NCI-H2029 treated with DMSO at 0.1 percent for 48 hours (cell line): ENCODE measurements at regions not wholly inside any gene's neighbourhood (a gene's known extent, or its start where the extent isn't known, plus 50 kb on each side); places are given as distances from the start of the nearest gene placed in this dataset.
"Not testable (repeated sequence)": the region's sequence is repeated elsewhere in the genome, so short reads cannot be mapped to it uniquely, and the experiment has no call there.

ENCODE experiments used
- DNase-seq: peaks from one replicate; lab custom pipeline; 2025; lab: John Stamatoyannopoulos, UW

DNA sequence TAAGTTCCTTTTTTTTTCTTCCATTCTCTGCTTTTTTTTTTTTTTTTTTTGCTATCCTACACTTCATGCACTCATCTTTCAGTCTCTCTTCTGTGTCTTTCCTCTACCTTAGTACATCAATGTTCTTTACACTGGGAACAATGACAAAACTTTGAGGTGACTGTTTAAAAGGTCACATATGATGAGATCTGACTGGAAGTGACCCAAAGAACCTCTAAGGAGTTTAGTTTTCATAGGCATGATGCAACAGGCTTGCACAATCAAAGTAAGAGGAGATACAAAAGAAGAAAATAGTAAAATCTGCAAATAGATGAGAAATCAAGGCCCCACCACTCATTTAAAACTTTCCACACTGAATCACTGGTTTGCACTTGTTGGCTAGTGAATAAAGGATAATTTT lies 840.8 kb downstream of the TBC1D32 start:
- no peak for DNase-seq

DNA sequence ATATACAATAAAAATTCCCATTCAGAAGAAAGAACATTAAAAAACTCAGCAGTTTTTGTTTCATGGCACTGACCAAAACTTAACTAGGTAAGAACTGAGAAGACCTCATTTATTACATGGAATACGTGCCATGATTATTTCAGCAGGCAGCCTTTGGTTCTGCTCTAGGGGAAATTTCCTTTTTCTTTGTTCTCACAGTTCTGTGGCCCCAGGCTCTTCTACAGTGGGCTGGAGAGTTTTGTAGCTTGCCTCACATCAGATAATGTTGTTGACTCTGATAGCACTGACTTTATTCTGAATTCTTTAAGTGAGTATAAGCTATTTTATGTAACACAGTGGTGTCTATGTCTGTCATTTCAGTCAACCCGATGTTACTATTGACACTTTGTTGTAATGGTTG lies 844.3 kb downstream of the TBC1D32 start:
- no peak for DNase-seq

DNA sequence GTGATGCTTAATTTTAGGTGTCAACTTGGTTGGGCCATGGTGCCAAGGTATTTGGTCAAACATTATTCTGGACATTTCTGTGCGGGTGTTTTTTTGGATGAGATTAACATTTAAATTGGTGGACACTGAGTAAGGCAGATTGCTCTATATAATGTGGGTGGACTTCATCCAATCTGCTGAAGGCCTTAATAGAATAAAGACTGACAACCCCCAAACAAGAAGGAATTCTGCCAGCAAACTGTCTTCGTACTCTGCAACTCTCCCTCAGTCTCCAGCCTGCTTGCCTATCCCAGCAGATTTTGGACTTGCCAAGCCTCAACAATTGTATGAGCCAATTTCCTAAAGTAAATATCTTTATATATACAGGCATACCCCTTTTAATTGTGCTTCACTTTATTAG lies 850.1 kb downstream of the TBC1D32 start:
- no peak for DNase-seq

DNA sequence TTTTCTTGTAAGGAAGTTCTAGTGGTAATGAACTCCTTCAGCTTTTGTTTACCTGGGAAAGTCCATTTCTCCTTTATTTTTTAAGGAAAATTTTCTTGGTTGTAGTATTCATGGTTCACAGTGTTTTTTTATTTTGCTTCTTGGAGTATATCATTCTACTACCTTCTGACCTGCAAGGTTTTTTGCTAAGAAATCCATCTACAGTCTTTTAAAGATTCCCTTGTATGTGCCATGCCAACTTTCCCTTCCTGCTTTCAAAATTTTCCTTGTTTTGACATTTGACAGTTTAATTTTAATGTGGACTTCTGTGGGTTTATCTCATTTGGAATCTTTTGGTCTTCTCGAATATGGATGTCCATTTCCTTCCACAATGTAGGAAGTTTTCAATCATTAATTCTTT lies 855.6 kb downstream of the TBC1D32 start:
- DNase-seq, result no peak

DNA sequence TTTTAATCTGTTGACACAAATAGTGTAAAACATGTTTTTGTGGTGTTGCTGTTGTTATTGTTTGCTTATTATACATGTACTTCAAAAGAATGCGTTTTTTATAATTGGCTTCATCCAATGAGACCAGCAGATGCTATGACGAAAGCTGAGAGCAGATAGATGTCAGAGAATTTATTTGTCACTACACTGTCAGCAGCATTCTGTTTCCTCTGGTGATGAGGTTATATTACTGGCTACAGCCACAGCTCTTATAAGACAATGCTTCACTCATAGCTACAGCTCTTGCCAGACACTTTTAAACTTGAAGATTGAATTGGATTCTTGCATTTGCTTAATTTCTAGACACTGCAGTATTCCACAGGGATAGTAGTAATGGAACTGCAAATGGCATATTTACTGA lies 860.5 kb downstream of the TBC1D32 start:
- no peak for DNase-seq

DNA sequence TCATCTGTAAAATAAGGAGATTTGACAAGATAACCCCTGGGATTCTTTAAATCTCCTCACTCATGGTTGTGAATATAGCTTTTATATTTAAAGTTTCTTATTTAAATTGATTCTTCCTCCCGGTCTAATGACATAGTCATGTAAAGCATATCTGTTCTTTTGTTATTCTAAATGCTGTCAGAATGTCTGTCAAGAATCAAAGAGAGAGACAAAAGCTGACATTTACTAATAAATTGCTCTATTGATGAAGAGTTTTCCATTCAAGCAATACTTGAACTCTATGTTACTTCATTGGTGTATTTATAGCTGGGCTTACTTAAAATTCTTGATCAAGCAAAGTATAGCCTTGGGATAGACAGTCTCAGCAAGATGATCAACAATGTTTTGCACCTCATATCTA lies 865.8 kb downstream of the TBC1D32 start:
- no peak for DNase-seq

DNA sequence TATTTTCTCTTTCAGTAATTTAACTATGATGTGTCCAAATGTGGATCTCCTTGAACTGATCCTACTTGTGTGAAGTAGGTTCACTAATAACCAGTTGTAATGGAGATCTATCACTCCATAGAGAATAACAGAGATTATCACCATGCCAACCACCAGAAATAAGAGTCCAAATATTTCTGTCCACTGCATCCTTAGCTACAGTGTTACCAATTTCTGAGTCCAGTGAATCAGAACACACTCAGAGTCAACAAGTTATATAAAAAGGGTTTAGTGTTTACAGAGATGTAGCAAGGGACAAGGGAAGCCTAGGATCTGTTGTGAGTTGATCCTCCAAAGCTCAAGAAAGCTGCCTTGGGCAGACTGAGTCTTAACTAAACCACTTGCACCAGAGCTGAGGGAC lies 882.8 kb downstream of the TBC1D32 start:
- DNase-seq, result no peak

DNA sequence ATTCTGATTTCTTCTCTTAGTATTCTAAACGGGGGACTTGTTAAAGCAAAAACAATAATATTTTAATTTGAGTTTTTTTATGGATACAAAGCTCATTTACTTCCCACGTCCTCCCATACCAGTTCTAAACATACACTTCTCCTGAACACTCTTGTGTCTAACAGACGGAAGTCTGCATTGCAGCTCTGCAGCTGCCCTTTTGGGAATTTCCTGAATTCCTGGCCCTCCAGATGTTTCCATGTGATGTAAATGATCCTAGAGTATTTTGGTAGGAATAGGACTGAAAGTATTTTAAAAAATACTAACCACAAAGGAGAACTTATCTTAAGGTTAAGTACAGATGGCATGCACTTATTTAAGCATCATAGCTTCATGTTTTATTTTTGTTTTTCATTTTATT lies 886.7 kb downstream of the TBC1D32 start:
- no peak for DNase-seq

DNA sequence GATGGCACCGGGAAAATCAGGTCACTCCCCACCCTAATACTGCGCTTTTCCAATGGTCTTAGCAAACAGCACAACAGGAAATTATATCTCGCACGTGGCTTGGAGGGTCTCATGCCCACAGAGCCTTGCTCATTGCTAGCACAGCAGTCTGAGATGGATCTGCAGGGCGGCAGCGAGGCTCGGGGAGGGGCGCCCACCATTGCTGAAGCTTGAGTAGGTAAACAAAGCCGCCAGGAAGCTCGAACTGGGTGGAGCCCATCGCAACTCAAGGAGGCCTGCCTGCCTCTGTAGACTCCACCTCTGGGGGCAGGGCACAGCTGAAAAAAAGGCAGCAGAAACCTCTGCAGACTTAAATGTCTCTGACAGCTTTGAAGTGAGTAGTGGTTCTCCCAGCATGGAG lies 901.4 kb downstream of the TBC1D32 start:
- not testable (repeated sequence) for DNase-seq

DNA sequence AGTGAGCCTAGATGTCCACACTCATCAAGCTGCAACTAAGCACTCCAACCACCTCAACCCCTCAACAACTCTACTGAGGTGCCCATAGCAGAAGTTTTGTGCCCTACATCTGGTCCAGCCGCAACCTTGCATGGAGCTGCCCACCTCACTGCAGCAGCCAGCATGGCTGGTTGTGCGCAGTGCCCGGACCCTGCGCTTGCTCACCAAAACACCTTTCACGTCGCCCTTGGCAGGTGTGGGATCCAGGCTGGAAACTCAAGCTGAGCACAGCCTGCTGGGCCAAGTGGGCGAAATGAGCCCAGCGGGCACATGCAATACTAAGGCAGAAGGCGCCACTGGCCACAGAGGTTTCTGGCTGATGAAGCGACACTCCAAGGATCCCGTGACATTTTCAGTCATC lies 902.4 kb downstream of the TBC1D32 start:
- no peak for DNase-seq

DNA sequence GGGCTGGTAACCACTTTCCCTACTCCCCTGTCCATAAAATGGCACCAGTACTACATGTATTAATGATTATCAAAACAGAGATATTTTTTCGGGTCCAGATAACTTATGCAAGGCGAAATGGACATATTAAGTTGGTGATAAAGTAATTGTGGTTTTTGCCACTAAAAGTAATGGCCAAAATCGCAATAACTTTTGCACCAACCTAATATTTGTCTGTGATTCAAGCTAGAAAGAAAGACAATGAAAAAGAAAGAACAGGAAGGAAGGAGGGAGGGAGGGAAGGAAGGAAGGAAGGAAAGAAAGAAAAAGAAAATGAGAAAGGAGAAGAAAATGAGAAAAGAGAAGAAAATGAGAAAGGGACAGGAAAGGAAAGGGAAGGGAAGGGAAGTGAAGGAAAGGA lies 922.9 kb downstream of the TBC1D32 start:
- DNase-seq, result no peak

DNA sequence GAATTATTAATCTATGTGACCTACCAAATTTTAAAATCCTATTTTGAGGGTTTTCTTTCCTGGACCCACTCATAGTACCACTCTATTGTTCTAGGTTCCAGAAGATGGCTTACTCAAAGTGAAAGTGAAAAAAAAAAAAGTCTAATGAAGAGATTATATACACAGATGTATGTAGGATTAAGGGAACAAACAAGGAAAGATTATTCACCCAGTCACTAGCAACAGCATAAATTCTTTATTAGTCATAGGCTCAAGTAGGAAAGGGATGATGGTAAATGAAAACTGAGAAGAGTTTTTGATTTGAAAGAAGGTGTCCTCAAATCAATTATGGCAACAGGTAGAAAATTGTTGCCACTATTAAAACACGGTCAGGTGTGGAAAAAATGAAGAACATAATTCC lies 923.7 kb downstream of the TBC1D32 start:
- DNase-seq, result no peak

DNA sequence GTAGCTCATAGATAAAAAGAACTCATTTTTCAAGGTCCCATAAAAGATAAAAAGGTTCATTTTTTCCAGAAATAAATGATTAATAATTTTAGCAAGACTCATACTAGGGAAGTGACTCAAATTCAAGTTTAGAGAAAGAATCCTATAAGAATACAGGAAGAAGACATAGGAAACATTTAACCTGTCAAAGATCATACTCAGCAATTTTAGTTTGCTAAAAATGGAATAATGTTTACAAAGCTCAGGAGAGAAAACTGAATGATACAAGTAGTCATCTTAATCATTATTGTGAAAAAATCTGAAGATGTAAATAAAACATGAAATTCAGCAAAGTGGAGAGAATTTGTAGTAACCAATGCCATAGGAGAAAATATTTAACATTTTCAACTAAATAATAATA lies 926.6 kb downstream of the TBC1D32 start:
- DNase-seq, result no peak

DNA sequence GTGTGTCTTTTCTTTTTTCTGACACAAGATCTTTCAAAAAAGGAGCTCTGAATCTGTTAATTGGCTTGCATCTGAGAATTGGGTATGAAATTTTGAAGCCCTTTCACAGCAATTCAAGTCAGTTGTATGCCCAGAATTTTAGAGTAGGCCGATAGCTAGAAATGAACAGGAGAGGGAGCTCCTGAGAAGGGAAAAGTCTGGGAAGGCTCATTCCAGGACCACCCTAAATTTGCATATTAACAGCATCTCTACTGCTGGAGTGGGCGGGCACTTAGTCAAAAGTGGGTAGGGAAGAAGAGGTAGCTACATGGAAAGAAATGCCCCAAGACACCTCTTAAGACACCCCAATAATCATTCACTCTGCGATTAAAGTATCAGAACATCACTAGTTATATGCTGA lies 928.3 kb downstream of the TBC1D32 start:
- no peak for DNase-seq

DNA sequence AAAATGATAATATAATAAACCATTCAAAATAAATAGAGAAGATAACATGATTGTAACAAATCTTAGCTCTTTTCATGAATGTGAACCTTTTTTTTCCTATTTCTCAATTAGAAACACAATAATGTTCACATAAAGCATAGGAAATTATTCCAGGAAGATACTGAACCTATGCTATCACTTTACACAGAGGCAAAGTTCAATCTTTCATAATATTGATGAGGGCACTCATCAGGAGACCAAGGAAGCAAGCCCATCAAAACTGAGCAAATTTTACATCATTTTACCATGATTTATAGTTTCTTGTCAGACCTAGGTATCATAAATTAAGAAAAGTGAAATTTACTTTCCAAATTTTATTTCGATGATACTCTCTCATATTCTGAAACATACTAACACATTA lies 938.5 kb downstream of the TBC1D32 start:
- DNase-seq, result no peak

DNA sequence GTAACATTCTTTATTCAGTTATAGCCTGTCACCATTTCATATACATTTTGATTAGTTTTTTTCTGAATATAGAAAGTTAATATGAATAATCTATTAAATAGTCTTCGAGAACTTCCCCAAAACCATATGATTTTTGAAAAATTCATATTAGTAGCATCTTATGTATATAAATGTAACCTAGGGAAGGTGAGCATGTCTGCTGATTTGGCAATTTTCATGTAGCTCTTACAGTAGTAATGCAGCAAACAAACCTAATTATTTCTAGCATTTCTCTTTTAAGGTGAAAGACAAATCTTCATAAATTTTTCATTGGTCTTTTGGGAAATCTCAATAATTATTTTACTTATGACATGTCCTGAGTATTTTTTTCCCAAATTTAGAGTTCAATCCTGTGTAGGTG lies 939.0 kb downstream of the TBC1D32 start:
- no peak for DNase-seq

DNA sequence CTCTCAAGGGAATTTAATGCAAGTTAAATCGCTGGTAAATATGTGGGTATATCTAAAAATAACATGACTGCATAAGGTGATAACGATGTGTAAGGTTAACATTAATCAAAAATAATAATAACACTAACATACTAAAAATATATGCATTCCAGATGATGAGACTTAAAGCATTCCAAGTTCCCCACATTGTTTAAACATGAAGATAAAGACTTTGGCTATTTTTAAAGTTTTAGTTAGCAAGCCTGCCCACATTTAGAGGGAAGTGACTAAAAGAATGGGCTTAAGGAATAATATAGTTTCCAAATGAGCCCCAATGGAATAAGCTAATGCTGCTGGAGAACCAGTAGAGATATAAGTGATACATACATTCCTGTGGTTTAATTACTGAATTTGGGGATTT lies 941.3 kb downstream of the TBC1D32 start:
- DNase-seq, result no peak

DNA sequence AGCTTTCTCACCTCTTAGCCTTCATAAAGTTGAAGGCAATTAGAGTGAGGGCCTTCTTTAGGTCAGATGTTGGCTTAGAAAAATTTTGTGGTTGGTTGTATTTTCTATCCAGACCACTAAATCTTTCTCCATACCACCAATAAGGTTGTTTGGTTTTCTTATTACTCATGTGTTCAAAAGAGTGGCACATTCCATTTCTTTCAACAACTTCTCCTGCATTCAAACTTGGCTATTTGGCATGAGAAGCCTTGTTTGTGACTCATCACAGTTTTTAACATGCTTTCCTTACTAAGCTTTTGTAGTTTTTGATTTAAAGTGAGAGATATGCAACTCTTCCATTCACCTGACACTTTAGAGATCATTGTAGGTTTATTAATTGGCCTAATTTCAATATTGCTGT lies 949.6 kb downstream of the TBC1D32 start:
- DNase-seq, result no peak

DNA sequence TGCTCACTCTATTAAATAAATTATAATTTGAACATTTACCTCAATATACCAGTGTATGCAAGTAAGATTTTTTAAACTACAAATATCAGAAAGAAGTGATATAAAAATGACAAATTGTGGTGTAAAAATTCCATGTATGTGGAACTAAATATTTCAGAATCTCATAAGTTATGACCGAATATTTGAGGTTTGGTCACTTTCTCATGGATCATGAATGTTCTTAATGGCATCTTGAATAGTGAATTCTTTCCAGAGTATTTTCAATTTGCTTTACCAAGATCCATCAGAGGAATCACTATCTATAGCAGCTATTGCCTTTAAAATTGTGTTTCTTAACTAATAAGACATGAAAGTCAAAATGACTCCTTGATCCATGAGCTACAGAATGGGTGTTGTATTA lies 950.6 kb downstream of the TBC1D32 start:
- no peak for DNase-seq

DNA sequence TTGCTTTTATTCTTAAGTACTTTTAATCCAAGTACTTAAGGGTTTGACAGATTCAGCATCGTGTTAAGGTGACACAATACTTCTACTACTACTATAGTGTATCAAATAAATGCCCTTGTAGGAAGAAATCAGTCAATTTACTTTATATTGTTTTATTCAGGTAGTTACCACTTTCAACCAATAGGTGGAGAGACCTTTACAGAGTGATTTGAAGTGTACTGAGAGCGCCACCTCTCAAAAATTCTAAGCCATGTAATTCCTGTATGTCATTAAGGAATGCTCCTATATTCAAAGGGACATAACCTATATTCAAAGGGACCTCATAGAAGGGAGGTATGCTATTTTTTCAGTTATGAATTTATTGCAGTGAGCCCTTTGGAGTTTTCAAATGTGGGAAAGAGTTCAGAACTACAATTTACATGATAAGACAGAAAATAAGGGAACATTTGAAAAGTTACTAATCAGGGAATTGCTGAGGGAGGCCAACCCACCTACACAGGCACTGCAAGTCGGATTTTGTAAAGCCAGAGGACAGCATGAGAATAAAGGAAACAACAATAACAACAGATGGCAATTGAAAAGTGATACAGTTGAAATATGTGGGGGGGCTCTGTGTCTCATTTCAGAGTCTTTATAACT lies 955.6 kb downstream of the TBC1D32 start:
- DNase-seq, result no peak

DNA sequence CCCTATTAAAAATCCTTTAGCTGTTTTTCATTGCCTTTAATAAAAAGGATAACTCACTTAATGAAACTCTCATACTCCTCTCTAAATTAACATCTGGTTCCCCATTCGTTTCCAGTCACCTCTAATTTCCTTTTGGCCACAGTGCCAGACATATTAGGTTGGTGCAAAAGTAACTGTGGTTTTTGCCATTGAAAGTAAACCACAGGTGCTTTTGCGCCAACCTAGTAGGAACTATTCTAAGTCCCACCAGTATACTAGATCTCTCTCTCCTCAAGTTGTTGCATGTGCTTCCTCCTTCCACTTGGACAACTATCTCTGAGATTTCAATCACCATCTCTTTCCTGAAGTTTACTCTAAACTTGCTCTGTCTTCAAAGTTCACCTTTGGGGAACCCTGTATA lies 961.1 kb downstream of the TBC1D32 start:
- DNase-seq, result no peak

DNA sequence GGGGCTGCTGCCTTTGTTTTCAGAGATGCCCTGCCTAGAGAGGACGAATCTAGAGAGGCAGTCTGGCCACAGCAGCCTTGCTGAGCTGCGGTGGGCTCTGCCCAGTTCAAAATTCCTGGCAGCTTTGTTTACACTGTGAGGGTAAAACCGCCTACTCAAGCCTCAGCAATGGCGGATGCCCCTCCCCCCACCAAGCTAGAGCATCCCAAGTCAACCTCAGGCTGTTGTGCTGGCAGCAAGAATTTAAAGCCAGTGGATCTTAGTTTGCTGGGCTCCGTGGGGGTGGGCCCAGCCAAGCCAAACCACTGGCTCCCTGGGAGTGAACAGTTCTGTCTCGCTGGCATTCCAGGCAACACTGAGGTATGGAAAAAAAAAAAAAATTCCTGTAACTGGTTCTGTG lies 970.9 kb downstream of the TBC1D32 start:
- DNase-seq, result no peak

DNA sequence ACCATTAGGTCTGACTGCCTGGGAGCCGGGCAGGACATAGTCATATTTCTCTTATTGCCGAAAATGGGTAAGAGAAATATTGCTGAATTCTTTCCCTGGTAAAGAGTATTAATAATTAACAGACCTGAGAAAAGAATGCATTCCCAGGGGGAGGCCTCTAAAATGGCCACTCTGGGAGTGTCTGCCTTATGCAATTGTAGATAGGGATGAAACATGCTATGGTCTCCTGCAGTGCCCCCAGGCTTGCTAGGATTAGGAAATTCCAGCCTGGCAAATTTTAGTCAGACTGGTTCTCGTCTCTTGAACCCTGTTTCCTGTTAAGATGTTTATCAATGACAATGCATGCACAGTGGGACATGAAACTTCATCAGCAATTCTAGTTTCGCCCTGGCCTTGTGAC lies 975.7 kb downstream of the TBC1D32 start:
- not testable (repeated sequence) for DNase-seq

DNA sequence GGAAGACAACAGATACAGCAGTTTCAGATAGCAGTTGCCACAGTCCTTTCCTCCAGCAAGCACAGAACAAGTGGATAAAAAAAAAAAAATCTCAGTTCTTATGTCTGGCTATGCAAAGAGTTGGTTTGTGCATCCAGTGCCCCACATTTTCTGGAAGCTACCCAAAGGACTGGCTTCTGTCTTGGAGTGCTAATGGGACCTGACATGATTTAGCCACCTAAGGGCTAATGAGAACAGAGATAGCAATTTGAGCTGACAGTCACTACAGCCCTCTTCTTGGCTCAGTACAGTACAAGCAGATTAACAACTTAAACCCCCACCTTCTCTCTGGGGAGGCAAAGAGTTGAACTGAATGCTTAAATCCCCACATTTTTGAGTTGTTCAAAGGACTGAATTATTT lies 976.8 kb downstream of the TBC1D32 start:
- DNase-seq, result no peak

DNA sequence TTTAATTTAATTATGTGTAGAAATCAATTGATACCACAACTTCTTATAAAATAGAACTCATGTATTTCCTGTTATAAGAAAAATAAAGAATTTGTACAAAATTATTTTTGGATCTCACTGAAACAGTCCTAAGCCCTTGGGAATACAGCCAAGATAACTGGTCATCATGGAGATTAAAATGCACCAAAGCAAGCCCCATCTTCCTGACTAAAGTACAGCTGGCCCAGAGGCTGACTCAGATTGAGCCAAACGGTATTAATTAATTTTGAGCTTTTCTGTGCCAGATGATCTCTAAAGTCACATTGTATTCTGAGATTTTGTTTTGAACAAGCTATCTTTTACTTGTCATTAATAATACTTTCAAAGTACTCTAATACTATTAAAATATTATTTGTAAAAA lies 978.5 kb downstream of the TBC1D32 start:
- DNase-seq, result no peak
